ENCODE measurements at regions not wholly inside any gene's neighbourhood (a gene's known extent, or its start where the extent isn't known, plus 50 kb on each side); places are given as distances from the start of the nearest gene placed in this dataset.

DNA sequence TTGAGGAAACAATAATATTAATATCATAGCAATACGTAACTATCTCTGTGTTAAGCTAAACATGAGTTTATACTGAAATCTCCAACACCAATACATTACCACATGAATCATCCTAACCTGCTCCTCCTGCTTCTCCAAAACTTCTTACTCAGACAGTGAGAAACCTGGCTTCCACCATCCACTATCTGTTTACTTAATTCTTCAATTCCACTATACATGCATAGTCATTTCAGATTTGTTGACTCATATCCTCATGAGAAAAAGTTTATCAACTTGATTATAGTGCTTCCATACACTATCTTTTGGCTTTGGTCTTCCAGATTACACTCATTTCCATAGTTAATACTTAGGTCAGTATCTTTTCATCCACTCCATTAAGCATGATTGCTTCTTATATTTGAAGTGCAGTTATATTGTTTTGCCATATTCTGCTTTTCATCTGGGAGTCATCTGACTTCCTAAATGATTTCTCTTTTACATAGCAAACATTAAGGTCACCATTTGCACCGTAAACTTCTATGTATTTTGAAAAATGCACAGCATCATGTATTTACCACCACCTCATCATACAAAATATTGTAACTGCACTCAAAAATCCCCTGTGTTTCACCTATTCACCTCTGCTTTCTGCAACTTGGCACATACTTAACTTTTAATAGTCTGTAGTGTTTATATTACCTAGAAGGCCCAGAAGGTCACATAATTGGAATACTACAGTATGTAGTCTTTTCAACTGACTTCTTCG, 970.6 kb downstream of the DIPK2A start:
- TF ChIP-seq, protein P1, sequence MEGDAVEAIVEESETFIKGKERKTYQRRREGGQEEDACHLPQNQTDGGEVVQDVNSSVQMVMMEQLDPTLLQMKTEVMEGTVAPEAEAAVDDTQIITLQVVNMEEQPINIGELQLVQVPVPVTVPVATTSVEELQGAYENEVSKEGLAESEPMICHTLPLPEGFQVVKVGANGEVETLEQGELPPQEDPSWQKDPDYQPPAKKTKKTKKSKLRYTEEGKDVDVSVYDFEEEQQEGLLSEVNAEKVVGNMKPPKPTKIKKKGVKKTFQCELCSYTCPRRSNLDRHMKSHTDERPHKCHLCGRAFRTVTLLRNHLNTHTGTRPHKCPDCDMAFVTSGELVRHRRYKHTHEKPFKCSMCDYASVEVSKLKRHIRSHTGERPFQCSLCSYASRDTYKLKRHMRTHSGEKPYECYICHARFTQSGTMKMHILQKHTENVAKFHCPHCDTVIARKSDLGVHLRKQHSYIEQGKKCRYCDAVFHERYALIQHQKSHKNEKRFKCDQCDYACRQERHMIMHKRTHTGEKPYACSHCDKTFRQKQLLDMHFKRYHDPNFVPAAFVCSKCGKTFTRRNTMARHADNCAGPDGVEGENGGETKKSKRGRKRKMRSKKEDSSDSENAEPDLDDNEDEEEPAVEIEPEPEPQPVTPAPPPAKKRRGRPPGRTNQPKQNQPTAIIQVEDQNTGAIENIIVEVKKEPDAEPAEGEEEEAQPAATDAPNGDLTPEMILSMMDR (conservative IDR thresholded peaks at IDR 0.05 in 1 of 2, IDR thresholded peaks at IDR 0.05 in 1 of 2; ENCODE audit: low read depth in 1 of 2, low read length in 2 of 2), result no peak
- no peak for TF ChIP-seq EZH2 (IDR thresholded peaks at IDR 0.05; ENCODE audit: low read length, missing control alignments)
- no peak overlapping the region for H3K9ac ChIP-seq (ENCODE audit: insufficient read depth, low read length)
- DNase-seq (ENCODE audit: low read depth in 2 of 2), result no peak
- H3K27me3 ChIP-seq (ENCODE audit: control insufficient read depth, insufficient read depth, low read length), result no peaks in the 10 kb centered on the region
- H3K4me2 ChIP-seq (ENCODE audit: extremely low read depth, insufficient read depth, low read length), result no peak overlapping the region
- H3K27ac ChIP-seq (ENCODE audit: insufficient read depth, low read length), result no peak overlapping the region
- no peaks in the 10 kb centered on the region for H3K36me3 ChIP-seq (ENCODE audit: control insufficient read depth, insufficient read depth, low read length)
- no peak overlapping the region for H2AFZ ChIP-seq (ENCODE audit: low read length)
- no peaks in the 10 kb centered on the region for H3K4me1 ChIP-seq (ENCODE audit: control insufficient read depth, extremely low read depth, insufficient read depth, low read length)
- H3K4me3 ChIP-seq (replicated peaks in 1 of 4; ENCODE audit: control extremely low read depth in 1 of 4, insufficient read depth in 1 of 4, low read depth in 3 of 4, low read length in 4 of 4), result no peak overlapping the region
- H3K9me3 ChIP-seq (ENCODE audit: control insufficient read depth, insufficient read depth, low read depth, low read length), result no peaks in the 10 kb centered on the region
- no peaks in the 10 kb centered on the region for H4K20me1 ChIP-seq (ENCODE audit: control insufficient read depth, extremely low read depth, insufficient read depth, low read length)
- H3K79me2 ChIP-seq (ENCODE audit: control insufficient read depth, insufficient read depth, low read length), result no peaks in the 10 kb centered on the region

DNA sequence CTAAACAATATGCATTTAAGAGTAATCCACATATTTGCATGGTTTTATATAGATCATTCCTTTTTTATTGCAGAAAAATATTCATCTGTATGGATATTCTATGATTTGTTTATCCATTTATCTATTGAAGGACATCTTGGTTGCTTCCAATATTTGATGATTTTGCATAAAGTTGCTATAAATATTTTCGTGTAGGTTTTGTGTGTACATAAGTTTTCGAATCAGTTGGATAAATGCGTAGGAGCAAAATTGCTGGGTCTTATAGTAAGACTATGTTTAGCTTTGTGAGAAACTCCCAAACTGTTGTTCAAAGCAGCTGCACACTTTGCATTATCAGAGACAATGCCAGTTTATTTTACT, 971.2 kb downstream of the DIPK2A start:
- Histone ChIP-seq H3K27ac (ENCODE audit: insufficient read depth, low read length) (no peak overlapping the region), H3K9me3 (ENCODE audit: control insufficient read depth, insufficient read depth, low read depth, low read length) (no peaks in the 10 kb centered on the region), H2AFZ (ENCODE audit: low read length) (no peak overlapping the region), H3K36me3 (ENCODE audit: control insufficient read depth, insufficient read depth, low read length) (no peaks in the 10 kb centered on the region), H3K27me3 (ENCODE audit: control insufficient read depth, insufficient read depth, low read length) (no peaks in the 10 kb centered on the region), H4K20me1 (ENCODE audit: control insufficient read depth, extremely low read depth, insufficient read depth, low read length) (no peaks in the 10 kb centered on the region), H3K4me3 (replicated peaks in 1 of 4; ENCODE audit: control extremely low read depth in 1 of 4, insufficient read depth in 1 of 4, low read depth in 3 of 4, low read length in 4 of 4) (no peak overlapping the region), H3K9ac (ENCODE audit: insufficient read depth, low read length) (no peak overlapping the region), H3K4me2 (ENCODE audit: extremely low read depth, insufficient read depth, low read length) (no peak overlapping the region), H3K79me2 (ENCODE audit: control insufficient read depth, insufficient read depth, low read length) (no peaks in the 10 kb centered on the region), H3K4me1 (ENCODE audit: control insufficient read depth, extremely low read depth, insufficient read depth, low read length) (no peaks in the 10 kb centered on the region)
- TF ChIP-seq EZH2 (IDR thresholded peaks at IDR 0.05; ENCODE audit: low read length, missing control alignments), result no peak
- TF ChIP-seq, protein P1 (conservative IDR thresholded peaks at IDR 0.05 in 1 of 2, IDR thresholded peaks at IDR 0.05 in 1 of 2; ENCODE audit: low read depth in 1 of 2, low read length in 2 of 2), result no peak
- DNase-seq (ENCODE audit: low read depth in 2 of 2), result no peak

DNA sequence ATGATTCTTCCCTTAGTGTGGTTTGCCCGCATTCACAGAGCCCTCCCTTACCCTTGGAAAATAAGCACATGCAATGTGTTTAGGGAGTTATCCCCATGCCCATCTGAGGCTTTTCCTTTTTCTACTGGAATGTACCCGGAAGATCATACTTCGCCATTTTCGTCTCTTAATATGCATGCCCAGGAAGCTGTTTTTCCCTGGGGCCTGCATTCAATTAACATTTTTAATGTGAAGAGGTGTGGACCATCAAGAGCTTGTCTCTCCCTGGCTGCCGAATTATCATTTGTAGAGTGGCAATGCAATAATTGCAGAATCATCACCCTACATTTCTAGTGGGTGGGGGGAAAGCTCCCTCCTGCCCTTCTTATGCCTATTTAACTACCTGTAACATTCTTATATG, 976.3 kb downstream of the DIPK2A start:
- Histone ChIP-seq H3K9me3 (ENCODE audit: control insufficient read depth, insufficient read depth, low read depth, low read length) (no peaks in the 10 kb centered on the region), H3K27ac (ENCODE audit: insufficient read depth, low read length) (no peak overlapping the region), H3K4me3 (replicated peaks in 1 of 4; ENCODE audit: control extremely low read depth in 1 of 4, insufficient read depth in 1 of 4, low read depth in 3 of 4, low read length in 4 of 4) (no peak overlapping the region), H3K9ac (ENCODE audit: insufficient read depth, low read length) (no peak overlapping the region), H3K27me3 (ENCODE audit: control insufficient read depth, insufficient read depth, low read length) (no peaks in the 10 kb centered on the region), H3K4me2 (ENCODE audit: extremely low read depth, insufficient read depth, low read length) (no peak overlapping the region), H3K36me3 (ENCODE audit: control insufficient read depth, insufficient read depth, low read length) (no peaks in the 10 kb centered on the region), H2AFZ (ENCODE audit: low read length) (no peak overlapping the region), H3K4me1 (ENCODE audit: control insufficient read depth, extremely low read depth, insufficient read depth, low read length) (no peaks in the 10 kb centered on the region), H3K79me2 (ENCODE audit: control insufficient read depth, insufficient read depth, low read length) (no peaks in the 10 kb centered on the region), H4K20me1 (ENCODE audit: control insufficient read depth, extremely low read depth, insufficient read depth, low read length) (no peaks in the 10 kb centered on the region)
- TF ChIP-seq, protein P1 (conservative IDR thresholded peaks at IDR 0.05 in 1 of 2, IDR thresholded peaks at IDR 0.05 in 1 of 2; ENCODE audit: low read depth in 1 of 2, low read length in 2 of 2), result no peak
- TF ChIP-seq EZH2 (IDR thresholded peaks at IDR 0.05; ENCODE audit: low read length, missing control alignments), result no peak
- DNase-seq (ENCODE audit: low read depth in 2 of 2), result no peak
